ENCODE measurements at regions not wholly inside any gene's neighbourhood (a gene's known extent, or its start where the extent isn't known, plus 50 kb on each side); places are given as distances from the start of the nearest gene placed in this dataset.

GRCh38 chr3:459311-459670 is 262.7 kb downstream of the CHL1 start:
- H3K4me3 Mint-ChIP-seq (ENCODE audit: low read depth) = no peak overlapping the region

GRCh38 chr3:461006-461405 is 264.4 kb downstream of the CHL1 start:
- H3K4me1 Mint-ChIP-seq (ENCODE audit: low read depth) = peaks cover 6% of the 10 kb centered on the region
- no peak overlapping the region for H3K27ac Mint-ChIP-seq
- no peak for TF ChIP-seq CTCF (IDR thresholded peaks at IDR 0.05; ENCODE audit: unreplicated experiment)
- DNase-seq (ENCODE audit: low spot score, unreplicated experiment) = no peak
- peaks cover 3% of the 10 kb centered on the region for H3K27me3 Mint-ChIP-seq
- peaks cover 4% of the 10 kb centered on the region for H3K9me3 Mint-ChIP-seq (ENCODE audit: low read depth)
- H3K36me3 Mint-ChIP-seq (ENCODE audit: insufficient read depth) = no peaks in the 10 kb centered on the region
- no peak overlapping the region for H3K4me3 Mint-ChIP-seq (ENCODE audit: low read depth)

More at GRCh38 chr3:459311-459670, 262.7 kb downstream of the CHL1 start:
- Mint-ChIP-seq H3K9me3 (ENCODE audit: low read depth) (peaks cover 4% of the 10 kb centered on the region), H3K27ac (no peak overlapping the region), H3K4me1 (ENCODE audit: low read depth) (peaks cover 11% of the 10 kb centered on the region), H3K27me3 (peaks cover 3% of the 10 kb centered on the region), H3K36me3 (ENCODE audit: insufficient read depth) (no peaks in the 10 kb centered on the region)
- DNase-seq (ENCODE audit: low spot score, unreplicated experiment) = no peak
- TF ChIP-seq CTCF (IDR thresholded peaks at IDR 0.05; ENCODE audit: unreplicated experiment) = no peak

- TF ChIP-seq CTCF (IDR thresholded peaks at IDR 0.05; ENCODE audit: unreplicated experiment) = no peak
- H3K36me3 Mint-ChIP-seq (ENCODE audit: insufficient read depth) = no peaks in the 10 kb centered on the region
- no peak for DNase-seq (ENCODE audit: low spot score, unreplicated experiment)
- H3K27ac Mint-ChIP-seq = no peak overlapping the region
- H3K4me1 Mint-ChIP-seq (ENCODE audit: low read depth) = peaks cover 5% of the 10 kb centered on the region
- H3K27me3 Mint-ChIP-seq = peaks cover 3% of the 10 kb centered on the region
- peaks cover 4% of the 10 kb centered on the region for H3K9me3 Mint-ChIP-seq (ENCODE audit: low read depth)
- no peak overlapping the region for H3K4me3 Mint-ChIP-seq (ENCODE audit: low read depth)
Measured at GRCh38 chr3:462851-463250, 266.3 kb downstream of the CHL1 start.

GRCh38 chr3:463252-464192 is 267.0 kb downstream of the CHL1 start:
- Mint-ChIP-seq H3K4me3 (ENCODE audit: low read depth) (no peak overlapping the region), H3K27ac (no peak overlapping the region), H3K27me3 (peaks cover 3% of the 10 kb centered on the region), H3K9me3 (ENCODE audit: low read depth) (peaks cover 4% of the 10 kb centered on the region), H3K4me1 (ENCODE audit: low read depth) (peaks cover 5% of the 10 kb centered on the region), H3K36me3 (ENCODE audit: insufficient read depth) (no peaks in the 10 kb centered on the region)
- DNase-seq (ENCODE audit: low spot score, unreplicated experiment) = no peak
- no peak for TF ChIP-seq CTCF (IDR thresholded peaks at IDR 0.05; ENCODE audit: unreplicated experiment)

- Mint-ChIP-seq H3K4me1 (ENCODE audit: low read depth) (peaks cover 5% of the 10 kb centered on the region), H3K9me3 (ENCODE audit: low read depth) (peaks cover 4% of the 10 kb centered on the region)
Measured at GRCh38 chr3:464255-464654, 267.7 kb downstream of the CHL1 start.

More at GRCh38 chr3:464255-464654, 267.7 kb downstream of the CHL1 start:
- no peak for DNase-seq (ENCODE audit: low spot score, unreplicated experiment)
- H3K27me3 Mint-ChIP-seq = peaks cover 3% of the 10 kb centered on the region
- H3K27ac Mint-ChIP-seq = no peak overlapping the region
- no peaks in the 10 kb centered on the region for H3K36me3 Mint-ChIP-seq (ENCODE audit: insufficient read depth)
- no peak overlapping the region for H3K4me3 Mint-ChIP-seq (ENCODE audit: low read depth)
- TF ChIP-seq CTCF (IDR thresholded peaks at IDR 0.05; ENCODE audit: unreplicated experiment) = no peak

Data from progenitor cell of endocrine pancreas (in vitro differentiated cells).